Tibial nerve (tissue), 4 donors: ENCODE measurements at regions not wholly inside any gene's neighbourhood (a gene's known extent, or its start where the extent isn't known, plus 50 kb on each side); places are given as distances from the start of the nearest gene placed in this dataset.

Experiments used
- DNase-seq, 2 donors: peaks; one replicate each; pipeline ENCODE4 v3.0.0-alpha.2; 2019; ENCODE audit warnings: low spot score in 2 of 2
- H3K27ac ChIP-seq, 4 donors: fragments of 200-600 bp; sonication (generic) in 3 of 4; one replicate each; pipeline ENCODE4 v1.5.1; 2017 to 2019; ENCODE audit warnings: mild to moderate bottlenecking in 1 of 4
- H3K27me3 ChIP-seq, 2 donors: fragments of 200-600 bp; sonication (generic) in 1 of 2; one replicate each; pipeline versions ENCODE4 v1.5.1 to v1.6.0; 2017 to 2019
- H3K36me3 ChIP-seq, 3 donors: fragments of 200-600 bp; sonication (generic); one replicate each; pipeline ENCODE4 v1.5.1; 2018 to 2019
- H3K4me1 ChIP-seq, 4 donors: fragments of 200-600 bp; sonication (generic) in 3 of 4; one replicate each; pipeline ENCODE4 v1.5.1; 2017 to 2019
- H3K4me3 ChIP-seq, 4 donors: fragments of 200-600 bp; sonication (generic) in 3 of 4; one replicate each; pipeline ENCODE4 v1.5.1; 2017 to 2019; ENCODE audit warnings: mild to moderate bottlenecking in 1 of 4, moderate library complexity in 1 of 4
- H3K9me3 ChIP-seq, 4 donors: fragments of 200-600 bp; sonication (generic) in 3 of 4; one replicate each; pipeline ENCODE4 v1.5.1; 2017 to 2019
- EP300 ChIP-seq, 2 donors: sonication (generic); formaldehyde crosslinking; IDR thresholded peaks; one replicate each; pipeline ENCODE4 v1.6.1; 2017; ENCODE audit warnings: antibody characterized with exemption in 2 of 2, mild to moderate bottlenecking in 1 of 2
- POLR2A ChIP-seq, 2 donors: fragments of 450-650 bp; IDR thresholded peaks; one replicate each; pipeline ENCODE4 v1.6.1; 2017; ENCODE audit warnings: antibody characterized with exemption in 2 of 2, mild to moderate bottlenecking in 2 of 2, moderate library complexity in 2 of 2
- WGBS, 2 donors: methylation state at CpG; one replicate each; pipeline ENCODE4 v1.1.5; 2018; 5-methylcytosine and 5-hydroxymethylcytosine counted together
- TF ChIP-seq, protein P1 (sequence below), 5 experiments: fragments of 200-600 bp in 3 of 5; fragments of 450-650 bp in 2 of 5; sonication (generic) in 3 of 5; IDR thresholded peaks; one replicate each; pipeline ENCODE4 v1.5.1; 2016 to 2019; ENCODE audit warnings: antibody characterized with exemption in 5 of 5, mild to moderate bottlenecking in 3 of 5, moderate library complexity in 2 of 5

- H3K27ac ChIP-seq = no peak overlapping the region
- no peak overlapping the region for H3K4me3 ChIP-seq
- no peaks in the 10 kb centered on the region for H3K4me1 ChIP-seq
- TF ChIP-seq EP300 (IDR thresholded peaks at IDR 0.05) = no peak
- TF ChIP-seq POLR2A (IDR thresholded peaks at IDR 0.05) = no peak
- TF ChIP-seq, protein P1, sequence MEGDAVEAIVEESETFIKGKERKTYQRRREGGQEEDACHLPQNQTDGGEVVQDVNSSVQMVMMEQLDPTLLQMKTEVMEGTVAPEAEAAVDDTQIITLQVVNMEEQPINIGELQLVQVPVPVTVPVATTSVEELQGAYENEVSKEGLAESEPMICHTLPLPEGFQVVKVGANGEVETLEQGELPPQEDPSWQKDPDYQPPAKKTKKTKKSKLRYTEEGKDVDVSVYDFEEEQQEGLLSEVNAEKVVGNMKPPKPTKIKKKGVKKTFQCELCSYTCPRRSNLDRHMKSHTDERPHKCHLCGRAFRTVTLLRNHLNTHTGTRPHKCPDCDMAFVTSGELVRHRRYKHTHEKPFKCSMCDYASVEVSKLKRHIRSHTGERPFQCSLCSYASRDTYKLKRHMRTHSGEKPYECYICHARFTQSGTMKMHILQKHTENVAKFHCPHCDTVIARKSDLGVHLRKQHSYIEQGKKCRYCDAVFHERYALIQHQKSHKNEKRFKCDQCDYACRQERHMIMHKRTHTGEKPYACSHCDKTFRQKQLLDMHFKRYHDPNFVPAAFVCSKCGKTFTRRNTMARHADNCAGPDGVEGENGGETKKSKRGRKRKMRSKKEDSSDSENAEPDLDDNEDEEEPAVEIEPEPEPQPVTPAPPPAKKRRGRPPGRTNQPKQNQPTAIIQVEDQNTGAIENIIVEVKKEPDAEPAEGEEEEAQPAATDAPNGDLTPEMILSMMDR (IDR thresholded peaks at IDR 0.05) = no peak
- no peak for DNase-seq
- H3K9me3 ChIP-seq = no peaks in the 10 kb centered on the region
- WGBS, 2 donors = 0% methylated on average over 1 of the region's 1 CpG
- no peaks in the 10 kb centered on the region for H3K36me3 ChIP-seq
- H3K27me3 ChIP-seq = no peaks in the 10 kb centered on the region
Observed at GRCh38 chrX:109218761-109219160, 263.1 kb downstream of the GUCY2F start.

DNA sequence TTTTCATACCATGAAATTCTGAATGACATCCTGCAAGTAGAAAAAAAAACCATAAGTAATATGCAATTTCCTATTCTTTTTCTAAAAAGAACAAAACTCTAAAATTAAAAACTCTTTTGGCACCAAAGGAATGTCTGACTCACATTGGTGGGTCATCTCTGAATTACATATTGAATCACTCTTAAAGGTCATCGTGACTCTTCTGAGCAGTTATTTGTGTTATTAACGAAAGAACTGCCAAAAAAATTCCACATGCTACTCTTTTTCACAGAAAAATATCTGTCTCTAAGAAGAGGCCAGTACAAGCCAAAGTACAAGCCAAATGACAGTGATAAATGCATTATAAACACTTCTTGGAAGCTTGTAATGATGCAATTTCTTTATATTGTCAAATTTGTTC lies 282.2 kb downstream of the GUCY2F start:
- Histone ChIP-seq H3K4me3 (no peak overlapping the region), H3K4me1 (peaks cover 0 to 5% (median 0%) of the 10 kb centered on the region in 4 donors)
- WGBS, 2 donors = 10 to 27% methylated on average over 2 of the region's 2 CpGs

DNA sequence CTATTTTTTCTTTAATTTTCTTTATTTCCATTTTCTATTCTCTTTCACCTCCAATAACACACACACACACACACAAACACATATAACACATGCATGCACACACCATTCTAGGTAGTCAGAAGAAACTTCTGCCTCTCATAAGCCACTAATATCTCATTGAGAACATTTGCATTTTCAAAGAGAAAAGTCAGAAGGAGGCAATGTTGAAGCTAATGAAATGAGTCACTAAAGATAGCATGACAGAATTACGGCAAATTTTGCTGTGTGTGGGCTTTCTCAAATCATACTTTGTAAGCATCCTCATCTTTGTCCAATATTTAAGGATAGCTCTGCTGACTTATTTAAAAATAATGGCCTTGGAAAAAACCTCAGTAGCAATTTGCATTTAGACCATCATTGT lies 291.3 kb downstream of the GUCY2F start:
- Histone ChIP-seq H3K9me3 (no peaks in the 10 kb centered on the region), H3K36me3 (no peaks in the 10 kb centered on the region), H3K4me1 (no peaks in the 10 kb centered on the region), H3K4me3 (no peak overlapping the region), H3K27ac (no peak overlapping the region), H3K27me3 (peaks cover 0 to 9% of the 10 kb centered on the region in 2 donors)
- 76 to 84% methylated on average over 1 of the region's 1 CpG for WGBS, 2 donors
- no peak for TF ChIP-seq POLR2A (IDR thresholded peaks at IDR 0.05)
- no peak for TF ChIP-seq EP300 (IDR thresholded peaks at IDR 0.05)
- no peak for DNase-seq

More for the DNA sequence above, 282.2 kb downstream of the GUCY2F start:
- DNase-seq = no peak
- Histone ChIP-seq H3K9me3 (peaks cover 0 to 2% (median 0%) of the 10 kb centered on the region in 4 donors), H3K36me3 (no peaks in the 10 kb centered on the region), H3K27me3 (no peaks in the 10 kb centered on the region), H3K27ac (no peak overlapping the region)
- TF ChIP-seq EP300 (IDR thresholded peaks at IDR 0.05) (no peak), POLR2A (IDR thresholded peaks at IDR 0.05) (no peak)
- TF ChIP-seq, protein P1 (IDR thresholded peaks at IDR 0.05) = no peak

- Histone ChIP-seq H3K9me3 (no peaks in the 10 kb centered on the region), H3K36me3 (no peaks in the 10 kb centered on the region), H3K27me3 (peaks cover 0 to 9% of the 10 kb centered on the region in 2 donors), H3K27ac (no peak overlapping the region), H3K4me1 (no peaks in the 10 kb centered on the region), H3K4me3 (no peak overlapping the region)
- 25 to 38% methylated on average over 2 of the region's 2 CpGs for WGBS, 2 donors
- no peak for TF ChIP-seq EP300 (IDR thresholded peaks at IDR 0.05)
- TF ChIP-seq, protein P1 (IDR thresholded peaks at IDR 0.05) = no peak
- TF ChIP-seq POLR2A (IDR thresholded peaks at IDR 0.05) = no peak
- no peak for DNase-seq
Observed at GRCh38 chrX:109187473-109188168, 294.3 kb downstream of the GUCY2F start.

GRCh38 chrX:109186939-109187338 lies 294.9 kb downstream of the GUCY2F start:
- Histone ChIP-seq H3K4me1 (no peaks in the 10 kb centered on the region), H3K36me3 (no peaks in the 10 kb centered on the region), H3K9me3 (no peaks in the 10 kb centered on the region), H3K4me3 (no peak overlapping the region), H3K27ac (no peak overlapping the region), H3K27me3 (peaks cover 0 to 9% of the 10 kb centered on the region in 2 donors)
- no peak for DNase-seq
- no peak for TF ChIP-seq POLR2A (IDR thresholded peaks at IDR 0.05)
- TF ChIP-seq, protein P1 (IDR thresholded peaks at IDR 0.05) = no peak
- TF ChIP-seq EP300 (IDR thresholded peaks at IDR 0.05) = no peak
- WGBS, 2 donors = 84 to 93% methylated on average over 4 of the region's 4 CpGs
